ENCODE measurements at regions not wholly inside any gene's neighbourhood (a gene's known extent, or its start where the extent isn't known, plus 50 kb on each side); places are given as distances from the start of the nearest gene placed in this dataset.

- TF ChIP-seq CTCF (IDR thresholded peaks at IDR 0.05) (no peak), POLR2A (IDR thresholded peaks at IDR 0.05) (no peak)
These were observed 126.6 kb downstream of the RDH14 start for GRCh38 chr2:18433872-18434271.
